ENCODE measurements at regions not wholly inside any gene's neighbourhood (a gene's known extent, or its start where the extent isn't known, plus 50 kb on each side); places are given as distances from the start of the nearest gene placed in this dataset.

DNA sequence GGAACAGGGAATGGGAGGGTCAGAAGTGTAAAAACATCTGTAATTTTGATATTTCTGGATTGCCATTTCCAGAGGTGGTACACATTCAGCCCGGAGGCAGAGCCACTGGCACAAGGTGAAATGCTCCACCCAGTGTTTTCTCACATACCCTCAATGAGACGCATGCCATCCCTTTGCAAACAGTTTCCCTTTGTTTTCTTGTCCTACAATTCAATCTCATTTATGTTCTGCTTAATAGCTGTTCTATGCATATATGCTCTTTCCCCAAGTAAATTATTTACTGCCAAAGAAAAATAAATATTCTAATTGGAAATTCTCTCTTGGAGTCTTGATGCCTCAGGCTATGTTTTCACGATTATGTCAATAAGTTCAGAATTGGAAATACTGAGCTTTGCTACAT lies 369.7 kb upstream of the AKR1E2 start:
- no peak for TF ChIP-seq EZH2phosphoT487 (IDR thresholded peaks at IDR 0.05; ENCODE audit: borderline replicate concordance, low read length)
- TF ChIP-seq, protein P1, sequence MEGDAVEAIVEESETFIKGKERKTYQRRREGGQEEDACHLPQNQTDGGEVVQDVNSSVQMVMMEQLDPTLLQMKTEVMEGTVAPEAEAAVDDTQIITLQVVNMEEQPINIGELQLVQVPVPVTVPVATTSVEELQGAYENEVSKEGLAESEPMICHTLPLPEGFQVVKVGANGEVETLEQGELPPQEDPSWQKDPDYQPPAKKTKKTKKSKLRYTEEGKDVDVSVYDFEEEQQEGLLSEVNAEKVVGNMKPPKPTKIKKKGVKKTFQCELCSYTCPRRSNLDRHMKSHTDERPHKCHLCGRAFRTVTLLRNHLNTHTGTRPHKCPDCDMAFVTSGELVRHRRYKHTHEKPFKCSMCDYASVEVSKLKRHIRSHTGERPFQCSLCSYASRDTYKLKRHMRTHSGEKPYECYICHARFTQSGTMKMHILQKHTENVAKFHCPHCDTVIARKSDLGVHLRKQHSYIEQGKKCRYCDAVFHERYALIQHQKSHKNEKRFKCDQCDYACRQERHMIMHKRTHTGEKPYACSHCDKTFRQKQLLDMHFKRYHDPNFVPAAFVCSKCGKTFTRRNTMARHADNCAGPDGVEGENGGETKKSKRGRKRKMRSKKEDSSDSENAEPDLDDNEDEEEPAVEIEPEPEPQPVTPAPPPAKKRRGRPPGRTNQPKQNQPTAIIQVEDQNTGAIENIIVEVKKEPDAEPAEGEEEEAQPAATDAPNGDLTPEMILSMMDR (IDR thresholded peaks at IDR 0.05; ENCODE audit: low read depth, low read length, poor library complexity, severe bottlenecking), result no peak
